Small intestine (tissue), 7 donors: ENCODE measurements at regions not wholly inside any gene's neighbourhood (a gene's known extent, or its start where the extent isn't known, plus 50 kb on each side); places are given as distances from the start of the nearest gene placed in this dataset.
"Not testable (repeated sequence)": the region's sequence is repeated elsewhere in the genome, so short reads cannot be mapped to it uniquely, and the experiment has no call there.

Experiments
- DNase-seq, 2 donors: peaks; one replicate each; pipeline versions ENCODE4 v3.0.0 to v3.0.0-alpha.2; 2013
- FAIRE-seq: peaks from 2 replicates; lab custom pipeline; 2012; peaks lifted over from hg19 to GRCh38; lab: Jason Lieb, UNC
- H3K27ac ChIP-seq, 3 donors: one replicate each; pipeline ENCODE4 v1.5.1; 2013; ENCODE audit warnings: low read length in 2 of 3, mild to moderate bottlenecking in 2 of 3, control low read depth in 1 of 3, inconsistent platforms in 1 of 3, low read depth in 1 of 3, moderate library complexity in 1 of 3
- H3K27me3 ChIP-seq, 3 donors: one replicate each; pipeline ENCODE4 v1.6.1; 2013; ENCODE audit warnings: low read length in 3 of 3, inconsistent platforms in 1 of 3; ENCODE audit not compliant: control insufficient read depth in 3 of 3, insufficient read depth in 3 of 3
- H3K36me3 ChIP-seq, 3 donors: one replicate each; pipeline ENCODE4 v1.6.1; 2013; ENCODE audit warnings: low read length in 3 of 3, inconsistent platforms in 1 of 3, low read depth in 1 of 3, mild to moderate bottlenecking in 1 of 3, moderate library complexity in 1 of 3; ENCODE audit not compliant: control insufficient read depth in 3 of 3, insufficient read depth in 2 of 3
- H3K4me1 ChIP-seq, 3 donors: one replicate each; pipeline ENCODE4 v1.6.1; 2013; ENCODE audit warnings: low read length in 2 of 3, inconsistent platforms in 1 of 3, low read depth in 1 of 3, mild to moderate bottlenecking in 1 of 3, moderate library complexity in 1 of 3; ENCODE audit not compliant: control insufficient read depth in 3 of 3, insufficient read depth in 2 of 3
- H3K4me3 ChIP-seq, 3 donors: one replicate each; pipeline ENCODE4 v1.5.1; 2013; ENCODE audit warnings: low read length in 3 of 3, control low read depth in 1 of 3, inconsistent platforms in 1 of 3, low read depth in 1 of 3, mild to moderate bottlenecking in 1 of 3, moderate library complexity in 1 of 3
- H3K9me3 ChIP-seq, 2 donors: one replicate each; pipeline ENCODE4 v1.6.1; 2013; ENCODE audit warnings: low read depth in 1 of 2, low read length in 1 of 2; ENCODE audit not compliant: control insufficient read depth in 2 of 2, insufficient read depth in 1 of 2
- WGBS, 3 donors: extraction: QIAGEN DNeasy Blood & Tissue Kit; methylation state at CpG; one replicate each; pipeline ENCODE4 v1.1.7; 2013; 5-methylcytosine and 5-hydroxymethylcytosine counted together
- donor health status: healthy with polysubstance abuse.
- donor health status: control.
- donor health status: control.
- donor health status: Bipolar disorder and iron deficiency.
- donor health status: healthy.

- no peaks in the 10 kb centered on the region for H3K27me3 ChIP-seq
- DNase-seq (no peak), FAIRE-seq (no peak)
- no peak overlapping the region for H3K4me3 ChIP-seq
- no peak overlapping the region for H3K27ac ChIP-seq
- peaks cover 0 to 10% of the 10 kb centered on the region in 2 donors for H3K9me3 ChIP-seq
- 82 to 93% (median 89%) methylated on average over 10 of the region's 10 CpGs for WGBS, 3 donors
- no peaks in the 10 kb centered on the region for H3K36me3 ChIP-seq
- H3K4me1 ChIP-seq: no peaks in the 10 kb centered on the region
Observed at GRCh38 chrX:142266417-142266816, 61.3 kb upstream of the MAGEC2 start.

- not testable (repeated sequence) for H3K4me3 ChIP-seq, H3K27me3 ChIP-seq, H3K4me1 ChIP-seq, DNase-seq, FAIRE-seq, H3K27ac ChIP-seq, H3K36me3 ChIP-seq
- H3K9me3 ChIP-seq: peaks cover 0 to 10% of the 10 kb centered on the region in 2 donors
- 86 to 93% (median 87%) methylated on average over 16 of the region's 16 CpGs for WGBS, 3 donors
Observed at GRCh38 chrX:142265549-142265948, 60.5 kb upstream of the MAGEC2 start.

GRCh38 chrX:142256935-142257334 lies 51.8 kb upstream of the MAGEC2 start:
- no peaks in the 10 kb centered on the region for H3K36me3 ChIP-seq
- WGBS, 3 donors: 47 to 65% (median 60%) methylated on average over 3 of the region's 3 CpGs
- FAIRE-seq (no peak), DNase-seq (no peak)
- H3K4me1 ChIP-seq: no peaks in the 10 kb centered on the region
- H3K27me3 ChIP-seq: no peaks in the 10 kb centered on the region
- no peak overlapping the region for H3K4me3 ChIP-seq
- no peaks in the 10 kb centered on the region for H3K9me3 ChIP-seq
- no peak overlapping the region for H3K27ac ChIP-seq
